Activated naive CD8-positive, alpha-beta T cell treated with anti-CD3 and anti-CD28 coated beads, Interleukin-2, amount 10 ng/mL, durations not matched to agents 7 days and 5 days (primary cell): ENCODE measurements at regions not wholly inside any gene's neighbourhood (a gene's known extent, or its start where the extent isn't known, plus 50 kb on each side); places are given as distances from the start of the nearest gene placed in this dataset.
A peak's percentile ranks its signal among the peaks of the same experiment; 100 is the strongest.
"Not testable (repeated sequence)": the region's sequence is repeated elsewhere in the genome, so short reads cannot be mapped to it uniquely, and the experiment has no call there.

Source experiments
- ATAC-seq: fragments of 150-1000 bp; cut with Tn5 transposase; one replicate; pipeline ENCODE4 v1.10.0; 2021; ENCODE audit warnings: low read depth, moderate library complexity
- POLR2A ChIA-PET: fragments of 350-600 bp; sonication (Branson Sonifier 250); formaldehyde crosslinking; loops from one replicate; lab custom pipeline; 2021; ENCODE audit warnings: antibody characterized with exemption; lab: Charles Lee
- DNase-seq: peaks from one replicate; pipeline ENCODE4 v3.0.0; 2021
- H3K27ac Mint-ChIP-seq: one replicate; pipeline ENCODE4 v1.8.0; 2022; ENCODE audit warnings: mild to moderate bottlenecking, mixed read lengths
- H3K27me3 Mint-ChIP-seq: one replicate; pipeline ENCODE4 v1.8.0; 2022; ENCODE audit warnings: mild to moderate bottlenecking, moderate library complexity, mixed read lengths
- H3K36me3 Mint-ChIP-seq: one replicate; pipeline ENCODE4 v1.8.0; 2021; ENCODE audit warnings: mild to moderate bottlenecking, mixed read lengths
- H3K4me1 Mint-ChIP-seq: one replicate; pipeline ENCODE4 v1.8.0; 2021; ENCODE audit warnings: mixed read lengths
- H3K4me3 Mint-ChIP-seq: one replicate; pipeline ENCODE4 v1.8.0; 2022; ENCODE audit warnings: mild to moderate bottlenecking, moderate library complexity, mixed read lengths
- H3K9me3 Mint-ChIP-seq: one replicate; pipeline ENCODE4 v1.8.0; 2021; ENCODE audit warnings: mixed read lengths

DNA sequence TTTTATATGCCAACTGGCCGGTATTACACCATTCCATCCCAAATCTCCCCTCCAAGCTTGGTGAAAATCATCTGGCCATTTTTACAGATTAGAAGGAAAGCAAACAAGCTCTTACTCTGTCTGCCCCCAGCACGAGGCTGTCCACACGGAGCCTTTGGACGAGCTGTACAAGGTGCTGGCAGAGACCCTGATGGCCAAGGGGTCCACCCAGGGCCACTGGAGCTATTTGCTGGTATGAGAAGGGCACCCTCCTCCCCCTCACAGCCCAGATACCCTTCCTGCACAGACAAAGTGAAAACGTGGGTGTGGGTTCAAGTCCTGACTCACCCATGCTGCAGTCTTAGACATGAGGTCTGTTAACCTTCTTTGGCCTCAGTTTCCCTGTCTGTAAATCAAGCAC is 84.9 kb upstream of the DRD5 start:
- H3K36me3 Mint-ChIP-seq, H3K4me3 Mint-ChIP-seq, H3K4me1 Mint-ChIP-seq, H3K27me3 Mint-ChIP-seq, H3K9me3 Mint-ChIP-seq, ATAC-seq, DNase-seq, POLR2A ChIA-PET, H3K27ac Mint-ChIP-seq: not testable (repeated sequence)

- H3K4me3 Mint-ChIP-seq, H3K36me3 Mint-ChIP-seq, H3K27me3 Mint-ChIP-seq, POLR2A ChIA-PET, H3K4me1 Mint-ChIP-seq, DNase-seq, ATAC-seq, H3K27ac Mint-ChIP-seq, H3K9me3 Mint-ChIP-seq: not testable (repeated sequence)
These were observed 79.4 kb upstream of the DRD5 start for GRCh38 chr4:9702019-9702418.

DNA sequence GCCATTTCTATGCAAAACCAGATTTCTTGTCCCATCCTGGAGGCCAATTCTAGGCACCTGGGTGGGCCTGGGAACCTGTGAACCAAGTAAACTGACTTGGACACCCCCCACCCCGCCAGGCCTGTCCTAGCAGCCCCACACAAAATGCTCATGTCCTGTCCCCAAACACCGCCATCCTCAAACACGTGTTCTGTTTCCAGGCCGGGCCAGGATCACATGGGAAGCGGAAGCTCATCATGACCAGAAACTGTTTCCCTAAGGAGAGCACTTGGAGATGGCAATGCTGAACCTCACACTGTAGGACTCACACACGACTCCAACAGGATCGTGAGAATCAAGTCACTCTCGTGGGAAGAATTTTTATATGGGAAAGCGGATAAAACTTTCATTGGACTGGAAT is 78.7 kb upstream of the DRD5 start:
- H3K9me3 Mint-ChIP-seq, H3K36me3 Mint-ChIP-seq, POLR2A ChIA-PET, H3K4me3 Mint-ChIP-seq, ATAC-seq, H3K27me3 Mint-ChIP-seq, H3K4me1 Mint-ChIP-seq, DNase-seq, H3K27ac Mint-ChIP-seq: not testable (repeated sequence)

DNA sequence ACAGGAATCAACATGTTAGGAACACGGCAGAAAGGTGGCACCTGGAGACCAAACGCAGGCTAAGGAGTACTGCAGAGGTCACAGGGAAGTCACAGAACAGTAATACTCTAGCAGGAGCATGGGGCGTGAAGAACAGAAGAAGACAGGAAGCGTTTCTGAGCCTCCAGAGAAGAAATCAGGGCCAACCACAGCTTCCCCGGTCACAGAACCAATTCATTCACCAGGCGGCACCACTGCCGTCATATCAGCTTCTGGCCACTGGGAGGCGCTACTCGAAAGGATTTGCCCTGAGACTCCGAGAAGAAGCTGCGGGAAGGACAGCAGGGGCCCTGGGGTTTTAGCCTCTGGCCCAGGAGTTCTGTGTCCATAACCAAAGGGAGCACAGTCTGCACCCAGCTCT is 78.0 kb upstream of the DRD5 start:
- DNase-seq: peak; percentile 81
- Mint-ChIP-seq H3K4me3 (peak overlapping the region; percentile 38), H3K27ac (peak overlapping the region; percentile 47)

DNA sequence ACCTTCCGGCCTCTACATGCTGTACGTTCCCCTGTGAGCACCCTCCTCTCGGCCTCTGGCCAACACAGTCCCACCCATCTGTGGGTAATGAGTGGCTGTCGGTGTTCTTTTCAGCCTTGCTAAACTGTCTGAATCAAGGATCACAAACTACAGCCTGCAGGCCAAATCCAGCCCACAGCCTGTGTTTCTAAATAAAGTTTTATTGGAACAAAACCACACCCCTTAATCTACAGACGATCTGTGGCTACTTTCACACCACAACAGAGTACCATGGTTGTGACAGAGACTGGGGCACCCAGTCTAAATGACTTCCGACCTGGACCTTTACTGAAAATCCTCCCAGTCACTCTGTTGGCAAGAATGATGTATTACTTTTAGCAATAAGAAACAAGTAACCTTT is 77.3 kb upstream of the DRD5 start:
- H3K4me3 Mint-ChIP-seq, H3K9me3 Mint-ChIP-seq, H3K27me3 Mint-ChIP-seq, H3K36me3 Mint-ChIP-seq, DNase-seq, ATAC-seq, POLR2A ChIA-PET, H3K4me1 Mint-ChIP-seq: not testable (repeated sequence)
- peak overlapping the region; percentile 8 for H3K27ac Mint-ChIP-seq

More for the DNA sequence above, 78.0 kb upstream of the DRD5 start:
- H3K27me3 Mint-ChIP-seq: no peaks in the 10 kb centered on the region
- H3K36me3 Mint-ChIP-seq: no peaks in the 10 kb centered on the region
- peaks cover 5% of the 10 kb centered on the region for H3K4me1 Mint-ChIP-seq
- no peaks in the 10 kb centered on the region for H3K9me3 Mint-ChIP-seq
- POLR2A ChIA-PET: no interaction called here
- no peak for ATAC-seq

- ATAC-seq: no peak
These were observed 76.7 kb upstream of the DRD5 start for GRCh38 chr4:9704551-9705332.

DNA sequence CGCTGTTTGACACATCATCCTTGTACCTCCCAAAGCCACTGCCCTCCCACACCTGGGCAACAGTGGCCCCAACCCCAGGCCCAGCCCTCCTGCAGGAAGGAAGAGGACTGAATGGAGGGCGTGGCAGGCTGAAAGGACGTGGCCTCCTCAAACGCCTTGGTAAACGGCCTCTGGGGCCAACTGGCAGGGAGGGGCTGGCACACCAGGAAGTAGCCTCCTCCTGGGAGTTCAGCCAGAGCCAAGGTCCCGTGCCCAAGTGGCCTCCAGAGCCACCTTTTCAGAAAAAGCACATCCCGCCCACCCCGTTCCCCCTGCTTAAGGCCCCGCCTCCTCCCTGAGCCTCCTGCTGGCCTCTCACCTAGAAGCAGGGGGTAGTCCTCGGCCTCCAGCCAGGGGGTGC is 74.2 kb upstream of the DRD5 start:
- H3K9me3 Mint-ChIP-seq, H3K4me3 Mint-ChIP-seq, ATAC-seq, DNase-seq, H3K27me3 Mint-ChIP-seq, H3K4me1 Mint-ChIP-seq, H3K36me3 Mint-ChIP-seq, POLR2A ChIA-PET, H3K27ac Mint-ChIP-seq: not testable (repeated sequence)

More at GRCh38 chr4:9704551-9705332, 76.7 kb upstream of the DRD5 start:
- no peaks in the 10 kb centered on the region for H3K36me3 Mint-ChIP-seq
- no peaks in the 10 kb centered on the region for H3K27me3 Mint-ChIP-seq
- peaks cover 5% of the 10 kb centered on the region for H3K4me1 Mint-ChIP-seq
- no peaks in the 10 kb centered on the region for H3K9me3 Mint-ChIP-seq
- no peak overlapping the region for H3K4me3 Mint-ChIP-seq
- no peak overlapping the region for H3K27ac Mint-ChIP-seq
- POLR2A ChIA-PET: no interaction called here
- DNase-seq: no peak

- ATAC-seq, H3K9me3 Mint-ChIP-seq, H3K4me1 Mint-ChIP-seq, H3K36me3 Mint-ChIP-seq, H3K27ac Mint-ChIP-seq, DNase-seq, H3K27me3 Mint-ChIP-seq, H3K4me3 Mint-ChIP-seq: not testable (repeated sequence)
- POLR2A ChIA-PET: interaction anchor here (0.7 kb wide), 1 partner anchor 28 kb away, joined by 3 read pairs; no protein-coding TSS in a partner anchor
These were observed 73.5 kb upstream of the DRD5 start for GRCh38 chr4:9707936-9708335.

- H3K36me3 Mint-ChIP-seq: no peaks in the 10 kb centered on the region
- no peak overlapping the region for H3K4me3 Mint-ChIP-seq
- DNase-seq (no peak), ATAC-seq (no peak)
- H3K9me3 Mint-ChIP-seq: no peaks in the 10 kb centered on the region
- H3K27me3 Mint-ChIP-seq: no peaks in the 10 kb centered on the region
- POLR2A ChIA-PET: no interaction called here
- H3K4me1 Mint-ChIP-seq: no peaks in the 10 kb centered on the region
- no peak overlapping the region for H3K27ac Mint-ChIP-seq
These were observed 71.7 kb upstream of the DRD5 start for GRCh38 chr4:9709724-9710123.

GRCh38 chr4:9715271-9715670 is 66.2 kb upstream of the DRD5 start:
- H3K27ac Mint-ChIP-seq, H3K4me3 Mint-ChIP-seq, H3K36me3 Mint-ChIP-seq, POLR2A ChIA-PET, DNase-seq, ATAC-seq, H3K4me1 Mint-ChIP-seq, H3K9me3 Mint-ChIP-seq: not testable (repeated sequence)
- H3K27me3 Mint-ChIP-seq: peaks cover 17% of the 10 kb centered on the region

GRCh38 chr4:9716093-9716492 is 65.3 kb upstream of the DRD5 start:
- peaks cover 9% of the 10 kb centered on the region for H3K4me1 Mint-ChIP-seq
- no peaks in the 10 kb centered on the region for H3K9me3 Mint-ChIP-seq
- no peak overlapping the region for H3K27ac Mint-ChIP-seq
- H3K36me3 Mint-ChIP-seq: no peaks in the 10 kb centered on the region
- DNase-seq (no peak), ATAC-seq (no peak)
- H3K27me3 Mint-ChIP-seq: peaks cover 18% of the 10 kb centered on the region
- POLR2A ChIA-PET: no interaction called here
- no peak overlapping the region for H3K4me3 Mint-ChIP-seq

DNA sequence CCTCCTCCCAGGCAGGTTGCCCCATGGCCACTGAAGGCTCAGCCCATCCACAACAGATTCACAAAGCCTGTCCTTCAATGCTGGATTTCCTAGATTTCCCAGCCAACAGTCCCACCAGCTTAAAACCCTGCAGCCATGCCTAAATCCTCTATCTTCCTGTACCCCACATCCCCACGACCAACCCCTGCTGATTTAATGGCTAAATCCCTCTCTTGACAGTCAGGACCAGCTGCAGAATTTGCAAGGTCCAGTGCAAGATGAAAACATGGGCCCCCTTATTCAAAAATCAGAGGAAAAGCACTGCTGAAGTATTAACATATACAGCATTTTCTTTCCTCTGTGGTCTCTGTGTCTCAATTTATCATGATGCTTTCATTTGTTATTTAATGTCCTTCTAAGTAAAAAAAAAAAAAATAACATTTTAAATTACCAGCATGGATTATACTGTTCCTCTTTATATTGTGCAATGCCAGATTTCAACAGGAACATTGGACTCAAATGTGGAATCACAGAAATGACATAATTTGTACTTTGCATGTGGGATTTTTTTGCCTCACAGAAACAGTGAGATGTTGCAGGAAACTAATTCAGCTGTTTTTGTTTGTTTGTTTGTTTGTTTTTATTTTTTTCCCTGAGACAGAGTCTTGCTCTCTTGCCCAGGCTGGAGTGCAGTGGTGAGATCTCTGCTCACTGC is 63.0 kb upstream of the DRD5 start:
- H3K36me3 Mint-ChIP-seq, H3K27ac Mint-ChIP-seq, DNase-seq, H3K4me3 Mint-ChIP-seq, H3K4me1 Mint-ChIP-seq, ATAC-seq, POLR2A ChIA-PET, H3K9me3 Mint-ChIP-seq: not testable (repeated sequence)
- peaks cover 20% of the 10 kb centered on the region for H3K27me3 Mint-ChIP-seq

GRCh38 chr4:9722131-9722530 is 59.3 kb upstream of the DRD5 start:
- H3K4me1 Mint-ChIP-seq, H3K9me3 Mint-ChIP-seq, POLR2A ChIA-PET, H3K36me3 Mint-ChIP-seq, DNase-seq, H3K4me3 Mint-ChIP-seq, H3K27ac Mint-ChIP-seq, ATAC-seq: not testable (repeated sequence)
- H3K27me3 Mint-ChIP-seq: peaks cover 21% of the 10 kb centered on the region
